ENCODE measurements at regions not wholly inside any gene's neighbourhood (a gene's known extent, or its start where the extent isn't known, plus 50 kb on each side); places are given as distances from the start of the nearest gene placed in this dataset.

GRCh38 chr15:92705764-92706163 is 50.2 kb upstream of the FAM174B start:
- TF ChIP-seq CTCF (conservative IDR thresholded peaks at IDR 0.05; ENCODE audit: low read length): no peak
- no peak for TF ChIP-seq EZH2phosphoT487 (IDR thresholded peaks at IDR 0.05; ENCODE audit: borderline replicate concordance)

Data from Loucy (cell line).